SK-N-SH treated with all-trans-retinoic acid at 6 μM for 48 hours (cell line): ENCODE measurements at regions not wholly inside any gene's neighbourhood (a gene's known extent, or its start where the extent isn't known, plus 50 kb on each side); places are given as distances from the start of the nearest gene placed in this dataset.

Experiments
- ARNTL ChIP-seq: fragments of 450-650 bp; formaldehyde crosslinking; IDR thresholded peaks from 2 replicates; pipeline ENCODE4 v1.5.0; 2020; ENCODE audit warnings: low read depth, mild to moderate bottlenecking, moderate library complexity, borderline replicate concordance
- CSDC2 ChIP-seq: fragments of 250-450 bp; sonication (Bioruptor Pico); IDR thresholded peaks from 2 replicates; pipeline ENCODE4 v1.5.0; 2020; ENCODE audit warnings: mild to moderate bottlenecking, moderate library complexity
- GLIS3 ChIP-seq: fragments of 250-450 bp; sonication (Bioruptor Pico); IDR thresholded peaks from 2 replicates; pipeline ENCODE4 v1.5.0; 2020; ENCODE audit warnings: mild to moderate bottlenecking, moderate library complexity
- ISL1 ChIP-seq: fragments of 250-450 bp; sonication (Bioruptor Pico); IDR thresholded peaks from 2 replicates; pipeline ENCODE4 v2.1.2; 2022; ENCODE audit warnings: mild to moderate bottlenecking, moderate library complexity
- OSR1 ChIP-seq: fragments of 250-450 bp; sonication (Bioruptor Pico); IDR thresholded peaks from 2 replicates; pipeline ENCODE4 v1.8.0; 2022; ENCODE audit warnings: moderate library complexity, mild to moderate bottlenecking, inconsistent platforms
- ZC3H10 ChIP-seq: fragments of 250-450 bp; sonication (Bioruptor Pico); IDR thresholded peaks from 2 replicates; pipeline ENCODE4 v1.5.1; 2021; ENCODE audit warnings: mild to moderate bottlenecking, moderate library complexity
- ZFP3 ChIP-seq: fragments of 250-450 bp; sonication (Bioruptor Pico); IDR thresholded peaks from 2 replicates; pipeline ENCODE4 v1.5.0; 2020; ENCODE audit warnings: mild to moderate bottlenecking, moderate library complexity
- TF ChIP-seq, protein P1 (sequence below): fragments of 250-450 bp; sonication (Bioruptor Pico); IDR thresholded peaks from 2 replicates; pipeline ENCODE4 v1.5.1; 2021; ENCODE audit warnings: mild to moderate bottlenecking, moderate library complexity
- TF ChIP-seq, protein P2 (sequence below): fragments of 250-450 bp; sonication (Bioruptor Pico); IDR thresholded peaks from 2 replicates; pipeline ENCODE4 v1.8.0; 2020; ENCODE audit warnings: mild to moderate bottlenecking, moderate library complexity, borderline replicate concordance

DNA sequence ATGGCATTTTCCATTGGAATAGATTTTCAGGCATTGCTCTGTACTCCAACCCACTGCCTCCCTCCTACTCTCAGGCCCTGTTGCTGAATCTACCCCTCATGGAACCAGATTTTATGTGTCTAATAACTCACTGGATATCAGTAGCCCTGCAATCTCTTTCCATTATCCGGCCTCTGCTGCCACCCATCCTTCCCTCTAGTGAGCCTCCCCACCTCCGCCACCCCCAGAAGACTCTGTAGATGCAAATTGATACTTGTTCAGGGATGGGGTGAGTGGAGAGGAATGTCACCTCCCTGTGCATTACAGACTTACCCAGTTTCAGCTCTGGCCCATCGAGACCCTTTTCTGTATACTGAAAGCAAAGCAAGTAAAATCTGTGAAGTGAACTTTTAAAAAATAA, 52.3 kb upstream of the PHYHIPL start:
- TF ChIP-seq OSR1 (CRISPR knock-in tag) (no peak), ISL1 (CRISPR knock-in tag) (no peak), ZFP3 (no peak), ARNTL (CRISPR knock-in tag) (no peak), ZC3H10 (no peak), CSDC2 (CRISPR knock-in tag) (no peak), GLIS3 (CRISPR knock-in tag) (no peak)
- TF ChIP-seq, protein P1, sequence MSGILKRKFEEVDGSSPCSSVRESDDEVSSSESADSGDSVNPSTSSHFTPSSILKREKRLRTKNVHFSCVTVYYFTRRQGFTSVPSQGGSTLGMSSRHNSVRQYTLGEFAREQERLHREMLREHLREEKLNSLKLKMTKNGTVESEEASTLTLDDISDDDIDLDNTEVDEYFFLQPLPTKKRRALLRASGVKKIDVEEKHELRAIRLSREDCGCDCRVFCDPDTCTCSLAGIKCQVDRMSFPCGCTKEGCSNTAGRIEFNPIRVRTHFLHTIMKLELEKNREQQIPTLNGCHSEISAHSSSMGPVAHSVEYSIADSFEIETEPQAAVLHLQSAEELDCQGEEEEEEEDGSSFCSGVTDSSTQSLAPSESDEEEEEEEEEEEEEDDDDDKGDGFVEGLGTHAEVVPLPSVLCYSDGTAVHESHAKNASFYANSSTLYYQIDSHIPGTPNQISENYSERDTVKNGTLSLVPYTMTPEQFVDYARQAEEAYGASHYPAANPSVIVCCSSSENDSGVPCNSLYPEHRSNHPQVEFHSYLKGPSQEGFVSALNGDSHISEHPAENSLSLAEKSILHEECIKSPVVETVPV (CRISPR knock-in tag), result no peak
- TF ChIP-seq, protein P2, sequence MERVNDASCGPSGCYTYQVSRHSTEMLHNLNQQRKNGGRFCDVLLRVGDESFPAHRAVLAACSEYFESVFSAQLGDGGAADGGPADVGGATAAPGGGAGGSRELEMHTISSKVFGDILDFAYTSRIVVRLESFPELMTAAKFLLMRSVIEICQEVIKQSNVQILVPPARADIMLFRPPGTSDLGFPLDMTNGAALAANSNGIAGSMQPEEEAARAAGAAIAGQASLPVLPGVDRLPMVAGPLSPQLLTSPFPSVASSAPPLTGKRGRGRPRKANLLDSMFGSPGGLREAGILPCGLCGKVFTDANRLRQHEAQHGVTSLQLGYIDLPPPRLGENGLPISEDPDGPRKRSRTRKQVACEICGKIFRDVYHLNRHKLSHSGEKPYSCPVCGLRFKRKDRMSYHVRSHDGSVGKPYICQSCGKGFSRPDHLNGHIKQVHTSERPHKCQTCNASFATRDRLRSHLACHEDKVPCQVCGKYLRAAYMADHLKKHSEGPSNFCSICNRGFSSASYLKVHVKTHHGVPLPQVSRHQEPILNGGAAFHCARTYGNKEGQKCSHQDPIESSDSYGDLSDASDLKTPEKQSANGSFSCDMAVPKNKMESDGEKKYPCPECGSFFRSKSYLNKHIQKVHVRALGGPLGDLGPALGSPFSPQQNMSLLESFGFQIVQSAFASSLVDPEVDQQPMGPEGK, result no peak
